ENCODE measurements at regions not wholly inside any gene's neighbourhood (a gene's known extent, or its start where the extent isn't known, plus 50 kb on each side); places are given as distances from the start of the nearest gene placed in this dataset.
"Not testable (repeated sequence)": the region's sequence is repeated elsewhere in the genome, so short reads cannot be mapped to it uniquely, and the experiment has no call there.

- DNase-seq: no peak
Measured at GRCh38 chr13:64591971-64592370, 2638.2 kb downstream of the PCDH9 start.

- DNase-seq: peak in 1 of 2 experiments; percentile 10
Measured at GRCh38 chr13:64579331-64579730, 2650.8 kb downstream of the PCDH9 start.

GRCh38 chr13:64568748-64569147 lies 2661.4 kb downstream of the PCDH9 start:
- no peak for DNase-seq

- DNase-seq: not testable (repeated sequence)
Measured at GRCh38 chr13:64558031-64558430, 2672.1 kb downstream of the PCDH9 start.

GRCh38 chr13:64556376-64556775 lies 2673.8 kb downstream of the PCDH9 start:
- DNase-seq: no peak

GRCh38 chr13:64553411-64554129 lies 2676.6 kb downstream of the PCDH9 start:
- DNase-seq: no peak

- DNase-seq: no peak
Measured at GRCh38 chr13:64551755-64552154, 2678.4 kb downstream of the PCDH9 start.

GRCh38 chr13:64546371-64546770 lies 2683.8 kb downstream of the PCDH9 start:
- no peak for DNase-seq

GRCh38 chr13:64540976-64541375 lies 2689.2 kb downstream of the PCDH9 start:
- DNase-seq: no peak

- no peak for DNase-seq
Measured at GRCh38 chr13:64540468-64540867, 2689.7 kb downstream of the PCDH9 start.

GRCh38 chr13:64538711-64539110 lies 2691.4 kb downstream of the PCDH9 start:
- DNase-seq: no peak

- DNase-seq: no peak
Measured at GRCh38 chr13:64534302-64534701, 2695.8 kb downstream of the PCDH9 start.

- no peak for DNase-seq
Measured at GRCh38 chr13:64531400-64531799, 2698.7 kb downstream of the PCDH9 start.

GRCh38 chr13:64529874-64530485 lies 2700.2 kb downstream of the PCDH9 start:
- DNase-seq: peak in 1 of 2 experiments; percentile 1

GRCh38 chr13:64528838-64529237 lies 2701.3 kb downstream of the PCDH9 start:
- DNase-seq: no peak

GRCh38 chr13:64527561-64527960 lies 2702.6 kb downstream of the PCDH9 start:
- DNase-seq: no peak

- DNase-seq: no peak
Measured at GRCh38 chr13:64525687-64526086, 2704.4 kb downstream of the PCDH9 start.

GRCh38 chr13:64510747-64511146 lies 2719.4 kb downstream of the PCDH9 start:
- no peak for DNase-seq

GRCh38 chr13:64506246-64506645 lies 2723.9 kb downstream of the PCDH9 start:
- no peak for DNase-seq

- no peak for DNase-seq
Measured at GRCh38 chr13:64505336-64505910, 2724.7 kb downstream of the PCDH9 start.

- DNase-seq: no peak
Measured at GRCh38 chr13:64488731-64489130, 2741.4 kb downstream of the PCDH9 start.

- DNase-seq: no peak
Measured at GRCh38 chr13:64482373-64482772, 2747.8 kb downstream of the PCDH9 start.

- no peak for DNase-seq
Measured at GRCh38 chr13:64480672-64481071, 2749.5 kb downstream of the PCDH9 start.

GRCh38 chr13:64480211-64480610 lies 2749.9 kb downstream of the PCDH9 start:
- DNase-seq: no peak

All from NCI-H2081 (cell line).